ENCODE measurements at regions not wholly inside any gene's neighbourhood (a gene's known extent, or its start where the extent isn't known, plus 50 kb on each side); places are given as distances from the start of the nearest gene placed in this dataset.
A peak's percentile ranks its signal among the peaks of the same experiment; 100 is the strongest.

DNA sequence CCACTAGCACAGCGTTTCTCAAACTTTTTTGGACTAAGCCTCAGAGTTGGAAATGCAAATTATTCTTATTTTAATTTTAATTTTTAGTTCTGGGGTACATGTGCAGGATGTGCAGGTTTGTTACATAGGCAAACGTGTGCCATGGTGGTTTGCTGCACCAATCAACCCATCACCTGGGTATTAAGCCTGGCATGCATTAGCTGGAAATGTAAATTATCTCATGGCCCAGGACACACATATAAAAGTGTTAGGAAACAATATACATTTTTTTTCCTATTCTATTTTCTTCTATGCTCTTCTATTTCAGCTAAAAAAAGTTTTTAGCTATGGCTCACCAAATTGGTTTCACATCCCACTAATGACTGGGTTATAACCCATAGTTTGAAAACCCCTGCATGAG is 73.3 kb upstream of the LRIG1 start:
- TF ChIP-seq, protein P1, sequence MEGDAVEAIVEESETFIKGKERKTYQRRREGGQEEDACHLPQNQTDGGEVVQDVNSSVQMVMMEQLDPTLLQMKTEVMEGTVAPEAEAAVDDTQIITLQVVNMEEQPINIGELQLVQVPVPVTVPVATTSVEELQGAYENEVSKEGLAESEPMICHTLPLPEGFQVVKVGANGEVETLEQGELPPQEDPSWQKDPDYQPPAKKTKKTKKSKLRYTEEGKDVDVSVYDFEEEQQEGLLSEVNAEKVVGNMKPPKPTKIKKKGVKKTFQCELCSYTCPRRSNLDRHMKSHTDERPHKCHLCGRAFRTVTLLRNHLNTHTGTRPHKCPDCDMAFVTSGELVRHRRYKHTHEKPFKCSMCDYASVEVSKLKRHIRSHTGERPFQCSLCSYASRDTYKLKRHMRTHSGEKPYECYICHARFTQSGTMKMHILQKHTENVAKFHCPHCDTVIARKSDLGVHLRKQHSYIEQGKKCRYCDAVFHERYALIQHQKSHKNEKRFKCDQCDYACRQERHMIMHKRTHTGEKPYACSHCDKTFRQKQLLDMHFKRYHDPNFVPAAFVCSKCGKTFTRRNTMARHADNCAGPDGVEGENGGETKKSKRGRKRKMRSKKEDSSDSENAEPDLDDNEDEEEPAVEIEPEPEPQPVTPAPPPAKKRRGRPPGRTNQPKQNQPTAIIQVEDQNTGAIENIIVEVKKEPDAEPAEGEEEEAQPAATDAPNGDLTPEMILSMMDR (IDR thresholded peaks at IDR 0.05) = no peak
- no peak overlapping the region for H3K4me3 ChIP-seq
- intact Hi-C loops (cut with DNase I) = no loop called here

DNA sequence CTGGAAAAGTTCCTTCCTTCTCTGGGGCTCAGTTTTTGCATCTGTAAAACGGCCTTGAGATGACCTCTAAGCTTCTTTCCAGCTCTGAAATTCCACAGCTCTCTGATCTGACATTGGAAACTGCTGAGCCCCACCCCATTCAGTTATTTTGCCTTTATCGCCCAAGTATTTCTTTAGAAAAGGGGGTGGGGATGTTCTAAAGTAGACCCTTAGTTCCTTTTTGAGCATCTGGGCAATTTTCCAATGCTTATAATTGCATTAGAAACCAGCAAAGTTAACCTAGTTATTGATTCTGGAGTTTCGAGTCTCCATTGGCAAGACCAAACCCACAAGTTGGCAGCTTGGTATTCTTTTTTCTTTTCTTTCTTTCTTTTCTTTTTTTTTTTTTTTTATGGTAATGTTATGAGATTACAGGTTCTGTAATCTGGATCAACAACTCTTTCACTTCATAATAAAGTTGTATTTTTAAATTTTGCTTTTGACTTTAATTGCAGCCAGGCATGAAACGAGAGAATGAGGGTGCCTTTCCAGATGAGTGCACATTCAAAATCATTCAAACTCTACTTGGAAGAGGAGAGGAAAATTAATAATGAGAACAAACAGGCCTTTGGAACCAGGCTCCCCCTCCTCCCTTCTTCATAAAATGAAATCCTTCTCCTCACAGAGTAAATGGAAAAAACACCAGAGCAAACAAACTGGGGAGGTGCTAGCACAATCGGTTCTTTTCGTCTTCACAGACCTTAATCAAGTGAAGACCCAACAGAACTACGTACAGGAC is 76.8 kb upstream of the LRIG1 start:
- H3K4me1 ChIP-seq = no peaks in the 10 kb centered on the region
- no peaks in the 10 kb centered on the region for H3K36me3 ChIP-seq
- H3K27ac ChIP-seq = no peak overlapping the region
- no peaks in the 10 kb centered on the region for H3K27me3 ChIP-seq
- no peak overlapping the region for H3K9ac ChIP-seq (ENCODE audit: low read depth in 2 of 2, low read length in 2 of 2)
- DNase-seq = no peak
- TF ChIP-seq, protein P1 (IDR thresholded peaks at IDR 0.05) = no peak
- H3K4me3 ChIP-seq = no peak overlapping the region
- intact Hi-C loops (cut with DNase I) = no loop called here
- no peaks in the 10 kb centered on the region for H3K9me3 ChIP-seq

More for the DNA sequence above, 73.3 kb upstream of the LRIG1 start:
- DNase-seq = no peak
- Histone ChIP-seq H3K9ac (ENCODE audit: low read depth in 2 of 2, low read length in 2 of 2) (no peak overlapping the region), H3K27me3 (no peaks in the 10 kb centered on the region), H3K4me1 (no peaks in the 10 kb centered on the region), H3K9me3 (no peaks in the 10 kb centered on the region), H3K36me3 (no peaks in the 10 kb centered on the region), H3K27ac (no peak overlapping the region)

DNA sequence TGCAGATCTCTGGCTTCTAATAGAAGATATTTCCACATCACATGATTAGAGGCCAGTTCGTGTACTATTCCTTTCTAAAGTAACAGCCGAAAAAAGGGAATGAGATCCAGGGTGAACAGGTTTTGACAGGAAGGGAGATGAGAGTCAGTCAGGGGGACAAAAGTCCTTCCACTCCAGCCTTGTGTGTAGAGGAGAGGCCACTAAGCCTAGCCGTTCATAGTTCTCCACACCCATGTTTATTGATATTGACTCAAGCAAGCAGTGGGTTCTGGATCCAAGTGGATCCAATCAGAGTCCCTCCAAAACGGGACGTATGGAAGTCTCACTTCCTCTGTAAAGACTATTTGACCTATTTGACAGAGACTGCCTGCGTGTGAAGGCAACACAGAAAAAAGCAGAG is 80.4 kb upstream of the LRIG1 start:
- TF ChIP-seq, protein P1 (IDR thresholded peaks at IDR 0.05) = no peak
- no peaks in the 10 kb centered on the region for H3K9me3 ChIP-seq
- H3K4me3 ChIP-seq = no peak overlapping the region
- H3K4me1 ChIP-seq = no peaks in the 10 kb centered on the region
- intact Hi-C loops (cut with DNase I) = no loop called here
- no peak overlapping the region for H3K9ac ChIP-seq (ENCODE audit: low read depth in 2 of 2, low read length in 2 of 2)
- H3K36me3 ChIP-seq = no peaks in the 10 kb centered on the region
- H3K27me3 ChIP-seq = no peaks in the 10 kb centered on the region
- DNase-seq = peak; percentile 63
- H3K27ac ChIP-seq = no peak overlapping the region

DNA sequence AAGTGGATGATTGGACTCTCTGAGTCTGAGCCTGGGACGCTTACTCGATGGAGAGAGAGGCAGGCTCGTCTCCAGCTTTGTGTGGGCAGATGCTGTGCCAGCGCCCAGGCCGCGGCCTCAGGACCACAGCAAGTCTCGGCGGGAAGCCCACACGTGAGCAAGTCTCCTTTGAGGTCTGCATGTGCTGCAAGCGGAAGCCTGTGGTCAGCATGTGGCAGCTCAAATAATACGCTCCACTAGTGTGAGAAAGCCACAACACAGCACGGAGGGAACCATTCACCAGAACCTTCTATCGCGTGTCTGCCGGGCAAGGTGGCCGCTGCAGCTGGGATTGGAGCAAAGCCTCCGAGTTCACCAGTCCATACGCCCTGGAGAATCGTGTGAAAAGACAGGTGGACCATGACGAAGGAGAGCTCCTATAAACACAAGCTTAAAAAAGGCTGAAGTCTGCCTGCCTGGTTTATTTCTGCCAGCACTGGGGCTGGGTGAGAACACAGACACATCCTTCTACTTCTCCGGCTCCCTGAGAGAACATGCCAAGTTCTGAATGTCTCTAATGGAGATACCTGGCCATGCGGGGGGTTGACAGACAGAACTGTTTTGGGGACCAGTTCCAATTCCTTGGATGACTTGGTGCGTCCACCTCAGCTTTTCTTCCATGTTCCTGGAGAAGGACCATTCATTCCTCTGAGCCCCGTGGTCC is 82.0 kb upstream of the LRIG1 start:
- Histone ChIP-seq H3K4me3 (no peak overlapping the region), H3K4me1 (no peaks in the 10 kb centered on the region), H3K27ac (no peak overlapping the region), H3K9me3 (no peaks in the 10 kb centered on the region), H3K9ac (ENCODE audit: low read depth in 2 of 2, low read length in 2 of 2) (no peak overlapping the region), H3K36me3 (no peaks in the 10 kb centered on the region), H3K27me3 (no peaks in the 10 kb centered on the region)
- TF ChIP-seq, protein P1 (IDR thresholded peaks at IDR 0.05) = no peak
- intact Hi-C loops (cut with DNase I) = no loop called here
- no peak for DNase-seq

DNA sequence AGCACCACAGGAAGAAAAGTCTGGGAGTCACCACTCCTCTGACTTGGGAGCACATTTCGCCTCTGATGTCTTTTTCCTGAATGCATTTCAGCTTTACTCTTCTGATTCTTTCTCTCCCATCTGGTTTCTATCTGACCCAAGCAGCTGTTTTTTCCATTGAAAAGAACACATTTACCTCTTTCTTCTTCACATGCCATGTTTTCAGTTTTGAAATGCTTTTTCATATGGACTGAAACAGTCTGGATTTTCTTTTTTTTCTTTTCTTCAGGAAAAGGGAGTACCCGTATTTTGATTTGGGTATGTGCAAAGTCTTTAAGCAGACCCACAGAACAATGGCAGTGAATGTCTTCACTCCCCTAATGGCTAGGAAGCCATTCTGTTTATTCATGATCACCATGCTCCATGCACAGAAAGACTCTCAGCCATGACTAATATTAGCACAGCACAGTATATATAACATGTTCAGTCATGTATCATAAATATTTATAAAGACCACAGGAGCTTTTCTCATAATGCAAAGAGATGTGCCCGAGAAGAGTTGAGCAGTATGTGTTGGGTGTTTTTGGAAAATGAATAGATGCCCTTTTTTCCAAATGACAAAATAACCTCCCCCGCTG is 82.7 kb upstream of the LRIG1 start:
- Histone ChIP-seq H3K9me3 (no peaks in the 10 kb centered on the region), H3K4me3 (no peak overlapping the region), H3K27ac (no peak overlapping the region), H3K36me3 (no peaks in the 10 kb centered on the region), H3K4me1 (no peaks in the 10 kb centered on the region), H3K9ac (ENCODE audit: low read depth in 2 of 2, low read length in 2 of 2) (no peak overlapping the region), H3K27me3 (no peaks in the 10 kb centered on the region)
- TF ChIP-seq, protein P1 (IDR thresholded peaks at IDR 0.05) = no peak
- DNase-seq = no peak
- intact Hi-C loops (cut with DNase I) = no loop called here
